EL (cell line): ENCODE measurements at regions not wholly inside any gene's neighbourhood (a gene's known extent, or its start where the extent isn't known, plus 50 kb on each side); places are given as distances from the start of the nearest gene placed in this dataset.

Experiments
- DNase-seq: peaks from one replicate; pipeline ENCODE4 v3.0.0-alpha.2; 2016

- DNase-seq: no peak
These were observed 69.4 kb downstream of the CPN2 start for GRCh38 chr3:194281766-194282165.

GRCh38 chr3:194282436-194283122, 68.5 kb downstream of the CPN2 start:
- DNase-seq: no peak

GRCh38 chr3:194283221-194284006, 67.7 kb downstream of the CPN2 start:
- DNase-seq: no peak

- no peak for DNase-seq
These were observed 66.8 kb downstream of the CPN2 start for GRCh38 chr3:194284351-194284750.

- no peak for DNase-seq
These were observed 65.9 kb downstream of the CPN2 start for GRCh38 chr3:194285024-194285849.

- DNase-seq: no peak
These were observed 65.3 kb downstream of the CPN2 start for GRCh38 chr3:194285850-194286197.

GRCh38 chr3:194286375-194287146, 64.6 kb downstream of the CPN2 start:
- no peak for DNase-seq

GRCh38 chr3:194287374-194287773, 63.8 kb downstream of the CPN2 start:
- DNase-seq: no peak

- no peak for DNase-seq
These were observed 63.0 kb downstream of the CPN2 start for GRCh38 chr3:194287977-194288706.
